BLaER1 (cell line): ENCODE measurements at regions not wholly inside any gene's neighbourhood (a gene's known extent, or its start where the extent isn't known, plus 50 kb on each side); places are given as distances from the start of the nearest gene placed in this dataset.

Source experiments
- H3K27ac ChIP-seq: shearing (Covaris generic); formaldehyde crosslinking; 2 replicates; pipeline ENCODE4 v1.8.1; 2022
- H3K27me3 ChIP-seq: shearing (Covaris generic); formaldehyde crosslinking; 2 replicates; pipeline ENCODE4 v1.8.1; 2022
- H3K36me3 ChIP-seq: shearing (Covaris generic); formaldehyde crosslinking; 2 replicates; pipeline ENCODE4 v1.8.1; 2022
- H3K4me1 ChIP-seq: shearing (Covaris generic); formaldehyde crosslinking; 2 replicates; pipeline ENCODE4 v1.8.1; 2022
- H3K4me2 ChIP-seq: shearing (Covaris generic); formaldehyde crosslinking; 2 replicates; pipeline ENCODE4 v1.8.1; 2022
- H3K4me3 ChIP-seq: shearing (Covaris generic); formaldehyde crosslinking; 2 replicates; pipeline ENCODE4 v1.8.1; 2022
- H3K9ac ChIP-seq: shearing (Covaris generic); formaldehyde crosslinking; 2 replicates; pipeline ENCODE4 v1.8.1; 2022
- H3K9me3 ChIP-seq: shearing (Covaris generic); formaldehyde crosslinking; 2 replicates; pipeline ENCODE4 v1.8.1; 2022
- H4K20me1 ChIP-seq: shearing (Covaris generic); formaldehyde crosslinking; 2 replicates; pipeline ENCODE4 v1.8.1; 2022
- Cebpa-rat ChIP-seq: shearing (Covaris generic); IDR thresholded peaks from 2 replicates; pipeline ENCODE4 v1.8.1; 2022

DNA sequence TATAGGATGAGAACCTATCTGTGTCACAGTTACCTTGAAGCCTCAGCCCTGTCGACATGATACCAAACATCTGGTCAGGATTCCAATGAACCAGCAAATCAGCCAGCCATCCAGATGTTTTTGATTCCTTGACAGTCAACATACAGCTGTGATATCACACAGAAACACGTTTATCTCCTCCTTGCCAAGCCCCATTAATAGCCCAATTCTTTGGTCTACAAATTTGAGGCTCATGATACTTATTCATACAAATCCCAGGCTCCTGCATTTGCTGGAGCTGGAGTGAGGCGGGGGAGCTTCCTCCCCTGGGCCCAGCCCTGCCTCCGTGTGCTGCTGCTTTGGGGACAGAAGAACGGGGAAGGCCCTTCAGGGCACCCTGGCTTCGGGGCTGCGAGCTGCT, 611.6 kb upstream of the SALL3 start:
- Histone ChIP-seq H3K9me3 (no peaks in the 10 kb centered on the region), H3K27me3 (no peaks in the 10 kb centered on the region), H3K9ac (no peak overlapping the region), H3K4me3 (no peak overlapping the region), H3K27ac (no peak overlapping the region), H3K36me3 (no peaks in the 10 kb centered on the region), H3K4me1 (no peaks in the 10 kb centered on the region), H4K20me1 (no peaks in the 10 kb centered on the region), H3K4me2 (no peak overlapping the region)
- no peak for TF ChIP-seq Cebpa-rat

DNA sequence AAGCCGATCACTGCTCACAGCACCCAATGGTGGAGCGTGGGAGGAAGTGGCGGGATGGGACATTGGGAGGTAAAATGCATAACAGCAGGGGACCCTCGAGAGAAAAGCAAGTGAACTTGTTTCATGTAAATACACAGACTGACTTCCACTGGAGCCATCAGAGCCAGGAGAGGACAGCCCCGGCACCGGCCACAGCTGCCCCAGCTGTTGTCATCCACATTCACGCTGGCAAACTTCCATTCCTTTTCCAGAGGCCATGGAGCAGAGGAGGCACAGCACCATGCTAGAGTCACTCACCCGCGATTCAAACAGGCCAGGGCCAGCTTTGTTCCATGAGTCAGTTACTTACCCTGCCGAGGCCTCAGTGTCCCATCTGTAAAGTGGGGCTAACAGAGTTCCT, 610.9 kb upstream of the SALL3 start:
- H3K9me3 ChIP-seq = no peaks in the 10 kb centered on the region
- TF ChIP-seq Cebpa-rat = no peak
- H3K36me3 ChIP-seq = no peaks in the 10 kb centered on the region
- no peaks in the 10 kb centered on the region for H4K20me1 ChIP-seq
- H3K27ac ChIP-seq = no peak overlapping the region
- H3K4me2 ChIP-seq = no peak overlapping the region
- no peak overlapping the region for H3K4me3 ChIP-seq
- no peak overlapping the region for H3K9ac ChIP-seq
- H3K4me1 ChIP-seq = no peaks in the 10 kb centered on the region
- no peaks in the 10 kb centered on the region for H3K27me3 ChIP-seq

DNA sequence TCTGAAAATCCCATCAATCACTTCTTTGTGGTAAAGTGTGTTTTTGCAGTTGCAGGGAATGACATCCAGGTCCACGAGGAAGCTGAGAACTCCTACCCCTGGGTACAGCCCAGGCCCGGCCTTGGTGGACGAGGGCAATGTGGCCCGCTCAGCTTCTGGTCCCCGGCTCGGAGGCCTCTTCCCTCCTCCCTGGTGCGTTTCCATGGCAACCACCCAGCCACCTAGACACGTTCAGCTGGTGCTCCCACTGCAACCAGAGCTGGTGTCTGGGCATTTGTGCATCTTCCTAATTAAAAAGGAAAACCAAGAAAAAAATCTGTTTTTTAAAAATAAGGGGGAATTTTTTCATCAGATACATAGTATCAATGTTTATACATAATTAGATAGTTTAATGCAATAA, 603.6 kb upstream of the SALL3 start:
- Histone ChIP-seq H3K4me1 (no peaks in the 10 kb centered on the region), H3K9ac (no peak overlapping the region), H4K20me1 (no peaks in the 10 kb centered on the region), H3K27me3 (no peaks in the 10 kb centered on the region), H3K4me2 (no peak overlapping the region), H3K4me3 (no peak overlapping the region), H3K27ac (no peak overlapping the region), H3K36me3 (no peaks in the 10 kb centered on the region), H3K9me3 (no peaks in the 10 kb centered on the region)
- no peak for TF ChIP-seq Cebpa-rat

DNA sequence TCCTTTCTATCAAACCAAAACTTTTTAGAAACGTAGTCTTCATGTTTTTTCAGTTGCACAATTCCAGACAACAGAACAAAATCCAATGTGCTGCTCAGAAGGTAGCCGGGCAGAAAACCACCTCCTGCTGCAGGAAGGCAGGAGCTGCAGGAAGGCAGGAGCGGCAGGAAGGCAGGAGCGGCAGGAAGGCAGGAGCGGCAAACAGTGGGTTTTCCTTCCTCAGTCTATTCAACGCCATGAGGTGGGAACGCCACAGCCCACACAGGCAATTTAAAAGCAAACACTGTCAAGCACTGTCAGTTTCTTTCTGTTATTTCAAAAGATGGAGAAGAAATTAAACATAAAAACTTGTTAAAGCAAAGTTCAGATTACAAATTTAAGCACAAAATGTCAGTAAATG, 601.2 kb upstream of the SALL3 start:
- Histone ChIP-seq H3K9me3 (no peaks in the 10 kb centered on the region), H3K4me2 (no peak overlapping the region), H3K4me3 (no peak overlapping the region), H3K4me1 (no peaks in the 10 kb centered on the region), H3K36me3 (no peaks in the 10 kb centered on the region), H3K27me3 (no peaks in the 10 kb centered on the region), H3K9ac (no peak overlapping the region), H3K27ac (no peak overlapping the region), H4K20me1 (no peaks in the 10 kb centered on the region)
- no peak for TF ChIP-seq Cebpa-rat

DNA sequence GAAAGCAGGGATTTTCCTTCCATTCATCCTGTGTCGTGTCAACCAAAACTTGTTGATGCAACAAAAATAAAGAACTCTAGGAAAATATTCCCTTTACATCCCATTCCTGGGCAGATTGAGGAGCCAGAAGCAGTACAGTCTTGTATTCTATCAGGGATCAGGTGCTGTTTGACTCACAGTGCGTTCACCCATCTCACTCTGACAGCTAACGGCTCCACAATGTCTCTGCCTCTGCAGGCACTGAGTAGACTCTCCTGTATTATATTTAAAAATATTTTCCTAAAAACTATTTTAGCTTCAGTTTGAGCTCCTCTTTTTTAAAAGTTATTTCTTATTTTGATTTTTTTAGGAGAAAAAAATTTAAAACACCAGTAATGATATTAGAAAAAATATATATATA, 600.6 kb upstream of the SALL3 start:
- H3K27ac ChIP-seq = no peak overlapping the region
- H3K4me2 ChIP-seq = no peak overlapping the region
- no peaks in the 10 kb centered on the region for H3K9me3 ChIP-seq
- H3K9ac ChIP-seq = no peak overlapping the region
- H3K4me1 ChIP-seq = no peaks in the 10 kb centered on the region
- no peak for TF ChIP-seq Cebpa-rat
- H4K20me1 ChIP-seq = no peaks in the 10 kb centered on the region
- H3K36me3 ChIP-seq = no peaks in the 10 kb centered on the region
- H3K27me3 ChIP-seq = no peaks in the 10 kb centered on the region
- no peak overlapping the region for H3K4me3 ChIP-seq

GRCh38 chr18:78390348-78390951, 589.2 kb upstream of the SALL3 start:
- Histone ChIP-seq H3K27ac (no peak overlapping the region), H3K4me1 (no peaks in the 10 kb centered on the region), H3K9ac (no peak overlapping the region), H3K4me3 (no peak overlapping the region), H3K27me3 (no peaks in the 10 kb centered on the region), H3K36me3 (no peaks in the 10 kb centered on the region), H4K20me1 (no peaks in the 10 kb centered on the region), H3K9me3 (peaks cover 9% of the 10 kb centered on the region; the same call in 1 of the 2 replicates), H3K4me2 (no peak overlapping the region)
- no peak for TF ChIP-seq Cebpa-rat

DNA sequence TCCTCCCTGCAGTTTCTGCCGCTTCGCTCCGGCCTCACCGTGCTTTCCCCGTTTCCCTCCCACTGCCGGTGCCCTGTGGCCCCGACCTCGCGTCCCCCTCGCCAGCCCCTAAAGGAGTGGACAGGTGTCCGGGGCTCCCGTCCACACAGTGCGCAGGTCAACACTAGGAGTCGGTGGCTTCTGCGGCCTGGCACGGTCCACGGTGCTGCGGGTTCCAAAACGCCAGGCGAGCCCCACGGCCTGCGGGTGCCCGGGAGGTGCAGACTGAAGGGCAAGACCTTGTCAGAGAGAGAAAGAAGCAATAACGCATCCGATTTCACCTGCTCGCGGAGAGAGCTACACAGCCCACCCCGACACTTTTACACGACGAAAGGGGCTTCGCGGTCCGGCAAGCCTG, 588.7 kb upstream of the SALL3 start:
- H3K9ac ChIP-seq = no peak overlapping the region
- no peak overlapping the region for H3K4me3 ChIP-seq
- H3K4me1 ChIP-seq = no peaks in the 10 kb centered on the region
- no peaks in the 10 kb centered on the region for H4K20me1 ChIP-seq
- no peaks in the 10 kb centered on the region for H3K27me3 ChIP-seq
- no peak overlapping the region for H3K4me2 ChIP-seq
- H3K9me3 ChIP-seq = peaks cover 9% of the 10 kb centered on the region; the same call in 1 of the 2 replicates
- H3K36me3 ChIP-seq = no peaks in the 10 kb centered on the region
- no peak for TF ChIP-seq Cebpa-rat
- H3K27ac ChIP-seq = no peak overlapping the region

DNA sequence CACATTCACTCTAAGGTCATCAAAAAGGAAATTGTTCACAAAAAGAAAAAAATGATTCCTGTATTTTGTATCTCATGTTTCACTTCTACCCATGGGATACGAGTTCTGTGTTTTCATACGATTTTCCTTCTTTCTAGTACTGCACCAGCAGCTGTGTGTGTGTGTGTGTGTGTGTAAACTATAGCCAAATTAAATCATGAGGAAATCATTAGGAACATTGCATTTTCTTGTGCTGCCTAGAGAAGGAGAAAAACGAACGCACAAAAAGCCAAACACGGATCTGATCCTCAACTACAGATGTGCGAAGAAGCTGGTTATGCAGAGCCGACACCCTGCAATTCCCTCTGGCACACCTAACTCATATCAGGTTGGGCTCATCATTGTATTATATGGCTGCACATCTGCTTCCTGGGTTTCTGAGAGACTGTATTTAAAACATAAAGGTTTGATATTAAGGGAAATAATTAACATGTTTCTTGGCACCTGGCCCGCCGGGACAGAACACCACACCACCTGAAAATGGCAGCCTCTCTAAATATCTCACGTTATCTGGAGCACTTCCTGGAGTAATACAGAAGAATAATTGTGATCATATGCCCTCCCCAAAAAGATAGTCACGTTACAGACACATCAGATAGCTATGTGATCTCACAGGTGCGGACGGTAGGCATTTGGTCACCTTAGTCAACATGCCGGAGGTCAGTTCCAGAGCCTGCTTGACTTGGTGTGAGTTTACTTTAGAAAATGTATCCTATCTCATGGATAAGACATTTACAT, 586.3 kb upstream of the SALL3 start:
- Histone ChIP-seq H3K9ac (no peak overlapping the region), H3K27ac (no peak overlapping the region), H3K27me3 (no peaks in the 10 kb centered on the region), H3K9me3 (no peaks in the 10 kb centered on the region), H3K4me2 (no peak overlapping the region), H3K4me3 (no peak overlapping the region), H3K4me1 (no peaks in the 10 kb centered on the region), H4K20me1 (no peaks in the 10 kb centered on the region), H3K36me3 (no peaks in the 10 kb centered on the region)
- no peak for TF ChIP-seq Cebpa-rat

DNA sequence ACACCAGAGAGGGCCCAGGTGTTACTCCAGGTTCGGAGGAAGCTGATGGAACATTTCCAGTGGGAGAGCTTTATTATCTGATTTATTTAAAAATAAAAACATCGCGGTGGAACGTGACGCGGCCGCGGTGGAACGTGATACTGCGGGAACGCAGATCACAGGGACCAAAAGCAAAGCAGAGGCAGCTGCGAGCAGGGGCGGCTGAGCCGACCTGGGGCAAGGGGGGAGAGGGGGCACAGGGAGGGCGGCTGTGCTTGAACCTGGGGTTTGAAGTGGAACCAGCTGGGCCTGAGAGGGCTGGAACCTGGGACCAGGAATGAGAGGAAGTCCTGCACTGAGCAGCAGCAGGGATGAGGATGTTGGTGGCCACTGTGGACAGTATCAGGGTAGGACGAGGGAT, 583.5 kb upstream of the SALL3 start:
- Histone ChIP-seq H3K4me3 (no peak overlapping the region), H3K36me3 (no peaks in the 10 kb centered on the region), H4K20me1 (no peaks in the 10 kb centered on the region), H3K9ac (no peak overlapping the region), H3K4me1 (no peaks in the 10 kb centered on the region), H3K4me2 (no peak overlapping the region), H3K9me3 (no peaks in the 10 kb centered on the region), H3K27ac (no peak overlapping the region), H3K27me3 (no peaks in the 10 kb centered on the region)
- TF ChIP-seq Cebpa-rat = no peak

- H3K36me3 ChIP-seq = no peaks in the 10 kb centered on the region
- H3K4me3 ChIP-seq = no peak overlapping the region
- no peaks in the 10 kb centered on the region for H3K9me3 ChIP-seq
- H3K4me1 ChIP-seq = no peaks in the 10 kb centered on the region
- no peak overlapping the region for H3K9ac ChIP-seq
- H3K4me2 ChIP-seq = no peak overlapping the region
- H4K20me1 ChIP-seq = no peaks in the 10 kb centered on the region
- no peak for TF ChIP-seq Cebpa-rat
- no peaks in the 10 kb centered on the region for H3K27me3 ChIP-seq
- no peak overlapping the region for H3K27ac ChIP-seq
Measured at GRCh38 chr18:78396756-78397155, 582.9 kb upstream of the SALL3 start.
